ENCODE measurements at regions not wholly inside any gene's neighbourhood (a gene's known extent, or its start where the extent isn't known, plus 50 kb on each side); places are given as distances from the start of the nearest gene placed in this dataset.

DNA sequence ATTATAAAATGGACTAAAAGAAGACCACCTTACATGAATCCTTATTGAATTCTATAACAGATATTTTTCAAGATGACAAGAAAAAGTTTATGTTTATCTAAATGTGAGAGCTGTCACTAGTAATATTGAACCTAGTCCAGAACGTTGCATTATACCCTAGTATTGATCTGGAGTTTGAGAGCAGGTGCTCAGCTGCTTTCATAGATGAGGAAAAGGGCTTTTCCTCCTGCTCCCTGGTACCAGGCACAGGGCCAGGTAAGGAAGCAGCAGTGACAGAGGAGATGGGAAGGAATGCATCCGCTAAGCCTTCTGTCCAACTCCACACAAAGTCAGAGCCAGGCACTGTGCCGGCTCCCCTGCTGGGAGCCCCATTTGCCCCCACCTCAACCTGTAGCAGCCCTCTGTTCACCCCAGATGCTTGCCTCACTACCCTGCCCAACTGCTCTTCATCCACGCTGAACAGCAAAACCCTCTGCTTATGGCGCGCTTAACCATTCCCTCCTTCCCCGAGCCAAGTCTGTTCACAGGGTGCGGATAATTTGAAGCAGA is 393.1 kb downstream of the FRK start:
- no peak for TF ChIP-seq CEBPB (IDR thresholded peaks at IDR 0.05; ENCODE audit: low read depth, low read length)
- TF ChIP-seq, protein P1, sequence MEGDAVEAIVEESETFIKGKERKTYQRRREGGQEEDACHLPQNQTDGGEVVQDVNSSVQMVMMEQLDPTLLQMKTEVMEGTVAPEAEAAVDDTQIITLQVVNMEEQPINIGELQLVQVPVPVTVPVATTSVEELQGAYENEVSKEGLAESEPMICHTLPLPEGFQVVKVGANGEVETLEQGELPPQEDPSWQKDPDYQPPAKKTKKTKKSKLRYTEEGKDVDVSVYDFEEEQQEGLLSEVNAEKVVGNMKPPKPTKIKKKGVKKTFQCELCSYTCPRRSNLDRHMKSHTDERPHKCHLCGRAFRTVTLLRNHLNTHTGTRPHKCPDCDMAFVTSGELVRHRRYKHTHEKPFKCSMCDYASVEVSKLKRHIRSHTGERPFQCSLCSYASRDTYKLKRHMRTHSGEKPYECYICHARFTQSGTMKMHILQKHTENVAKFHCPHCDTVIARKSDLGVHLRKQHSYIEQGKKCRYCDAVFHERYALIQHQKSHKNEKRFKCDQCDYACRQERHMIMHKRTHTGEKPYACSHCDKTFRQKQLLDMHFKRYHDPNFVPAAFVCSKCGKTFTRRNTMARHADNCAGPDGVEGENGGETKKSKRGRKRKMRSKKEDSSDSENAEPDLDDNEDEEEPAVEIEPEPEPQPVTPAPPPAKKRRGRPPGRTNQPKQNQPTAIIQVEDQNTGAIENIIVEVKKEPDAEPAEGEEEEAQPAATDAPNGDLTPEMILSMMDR (IDR thresholded peaks at IDR 0.05; ENCODE audit: control extremely low read depth in 1 of 3, insufficient read depth in 1 of 3, low read depth in 1 of 3, low read length in 3 of 3), result no peak
- TF ChIP-seq ZNF274 (IDR thresholded peaks at IDR 0.05; ENCODE audit: borderline replicate concordance, extremely low read depth, low read length), result no peak
- TF ChIP-seq, protein P2, sequence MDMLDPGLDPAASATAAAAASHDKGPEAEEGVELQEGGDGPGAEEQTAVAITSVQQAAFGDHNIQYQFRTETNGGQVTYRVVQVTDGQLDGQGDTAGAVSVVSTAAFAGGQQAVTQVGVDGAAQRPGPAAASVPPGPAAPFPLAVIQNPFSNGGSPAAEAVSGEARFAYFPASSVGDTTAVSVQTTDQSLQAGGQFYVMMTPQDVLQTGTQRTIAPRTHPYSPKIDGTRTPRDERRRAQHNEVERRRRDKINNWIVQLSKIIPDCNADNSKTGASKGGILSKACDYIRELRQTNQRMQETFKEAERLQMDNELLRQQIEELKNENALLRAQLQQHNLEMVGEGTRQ (IDR thresholded peaks at IDR 0.05; ENCODE audit: low read length), result no peak
- no peak for TF ChIP-seq TAF1 (IDR thresholded peaks at IDR 0.05; ENCODE audit: low read depth, low read length)
- TF ChIP-seq JUND (IDR thresholded peaks at IDR 0.05; ENCODE audit: low read length), result no peak
- TF ChIP-seq EP300 (IDR thresholded peaks at IDR 0.05; ENCODE audit: borderline replicate concordance in 1 of 2, low read depth in 2 of 2, low read length in 2 of 2), result no peak
- no peak for TF ChIP-seq ATF3 (IDR thresholded peaks at IDR 0.05; ENCODE audit: insufficient read depth, low read depth, low read length)
- TF ChIP-seq, protein P3, sequence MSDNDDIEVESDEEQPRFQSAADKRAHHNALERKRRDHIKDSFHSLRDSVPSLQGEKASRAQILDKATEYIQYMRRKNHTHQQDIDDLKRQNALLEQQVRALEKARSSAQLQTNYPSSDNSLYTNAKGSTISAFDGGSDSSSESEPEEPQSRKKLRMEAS (IDR thresholded peaks at IDR 0.05), result no peak
- TF ChIP-seq POLR2A (IDR thresholded peaks at IDR 0.05; ENCODE audit: control extremely low read depth in 1 of 2, low read depth in 2 of 2, low read length in 2 of 2), result no peak
- no peak for TF ChIP-seq EZH2 (IDR thresholded peaks at IDR 0.05; ENCODE audit: low read depth, low read length, severe bottlenecking)
- TF ChIP-seq RAD21 (IDR thresholded peaks at IDR 0.05 in 1 of 2, conservative IDR thresholded peaks at IDR 0.05 in 1 of 2; ENCODE audit: low read depth in 2 of 2, low read length in 2 of 2), result no peak
